Motor neuron (in vitro differentiated cells): ENCODE measurements at regions not wholly inside any gene's neighbourhood (a gene's known extent, or its start where the extent isn't known, plus 50 kb on each side); places are given as distances from the start of the nearest gene placed in this dataset.
"Not testable (repeated sequence)": the region's sequence is repeated elsewhere in the genome, so short reads cannot be mapped to it uniquely, and the experiment has no call there.

ENCODE experiments used
- ATAC-seq, 8 experiments: fragments of 200-7000 bp; cut with Tn5 transposase; replicated peaks in 6 of 8; 2 replicates each; pipeline ENCODE4 v1.8.0; 2021; ENCODE audit warnings: mild to moderate bottlenecking in 8 of 8, moderate library complexity in 8 of 8
- H3K27ac ChIP-seq, 2 donors: fragments of 250-450 bp; sonication (Bioruptor Pico); 2 replicates each; pipeline ENCODE4 v1.9.0; 2021; ENCODE audit warnings: antibody characterized with exemption in 2 of 2, mild to moderate bottlenecking in 2 of 2, moderate library complexity in 1 of 2
- H3K4me1 ChIP-seq, 2 donors: fragments of 250-450 bp; sonication (Bioruptor Pico); replicated peaks in 1 of 2; 2 replicates each; pipeline ENCODE4 v1.6.1; 2021; ENCODE audit warnings: antibody characterized with exemption in 2 of 2, mild to moderate bottlenecking in 2 of 2, moderate library complexity in 1 of 2
- H3K4me3 ChIP-seq, 5 donors: fragments of 250-450 bp; sonication (Bioruptor Pico); 2 replicates each; pipeline ENCODE4 v1.9.0; 2021; ENCODE audit warnings: antibody characterized with exemption in 5 of 5, mild to moderate bottlenecking in 5 of 5, moderate library complexity in 4 of 5
- WGBS, 10 experiments: fragments of 450-650 bp; shearing (Covaris generic); methylation state at CpG; one replicate each; pipeline ENCODE4 v1.0.0; 2022; 5-methylcytosine and 5-hydroxymethylcytosine counted together
- in situ Hi-C, 9 experiments: fragments of 400-800 bp; cut with MboI; loops; one replicate each; pipeline ENCODE4 v1.15.0; 2021; ENCODE audit warnings: low sequenced_read_pairs in 9 of 9, low pct_unique_long_range_greater_than_20kb in 2 of 9; ENCODE audit not compliant: unreplicated experiment in 9 of 9

DNA sequence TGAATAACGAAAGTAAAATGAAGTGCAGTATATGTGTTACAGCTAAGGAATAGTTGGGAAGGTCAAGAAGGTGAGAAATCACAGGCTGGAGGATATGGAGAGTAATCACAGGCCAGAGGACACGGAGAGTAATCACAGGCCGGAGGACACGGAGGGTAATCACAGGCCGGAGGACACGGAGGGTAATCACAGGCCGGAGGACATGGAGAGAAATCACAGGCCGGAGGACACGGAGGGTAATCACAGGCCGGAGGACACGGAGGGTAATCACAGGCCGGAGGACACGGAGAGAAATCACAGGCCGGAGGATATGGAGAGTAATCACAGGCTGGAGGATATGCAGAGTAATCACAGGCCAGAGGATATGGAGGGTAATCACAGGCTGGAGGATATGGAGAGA is 121.8 kb downstream of the BRMS1L start:
- H3K27ac ChIP-seq, H3K4me1 ChIP-seq, H3K4me3 ChIP-seq, in situ Hi-C loops, ATAC-seq: not testable (repeated sequence)
- WGBS, 10 experiments: 27 to 100% (median 88%) methylated on average over 1 to 9 of the region's 14 CpGs; no CpG with 5 or more reads in 3 of the 10 experiments

DNA sequence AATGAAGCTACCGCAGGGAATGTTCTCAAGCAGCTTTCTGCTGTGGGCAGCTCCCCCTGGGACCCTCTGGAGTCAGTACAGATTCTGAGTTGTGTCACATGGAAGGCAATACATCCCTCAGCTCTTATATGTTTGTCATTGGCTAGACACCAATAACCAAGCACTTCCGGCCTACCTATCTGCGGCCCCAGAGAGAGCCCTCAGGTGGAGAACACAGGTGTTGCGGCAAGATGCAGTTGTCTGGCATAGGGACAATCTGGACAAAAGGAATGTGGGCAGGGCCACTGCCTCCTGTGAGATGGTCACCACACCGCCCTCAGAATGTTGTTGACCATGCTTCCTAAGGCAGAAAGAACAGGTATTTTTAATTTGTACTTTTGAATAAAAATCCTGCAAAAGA is 118.7 kb downstream of the BRMS1L start:
- in situ Hi-C loops: no loop called here
- H3K4me3 ChIP-seq: no peak overlapping the region
- H3K4me1 ChIP-seq: peaks cover 0 to 6% of the 10 kb centered on the region in 2 donors
- WGBS, 10 experiments: 0 to 100% (median 79%) methylated on average over 1 to 4 of the region's 5 CpGs; no CpG with 5 or more reads in 2 of the 10 experiments
- no peak overlapping the region for H3K27ac ChIP-seq
- peak in 1 of 8 experiments; percentile 32 for ATAC-seq

DNA sequence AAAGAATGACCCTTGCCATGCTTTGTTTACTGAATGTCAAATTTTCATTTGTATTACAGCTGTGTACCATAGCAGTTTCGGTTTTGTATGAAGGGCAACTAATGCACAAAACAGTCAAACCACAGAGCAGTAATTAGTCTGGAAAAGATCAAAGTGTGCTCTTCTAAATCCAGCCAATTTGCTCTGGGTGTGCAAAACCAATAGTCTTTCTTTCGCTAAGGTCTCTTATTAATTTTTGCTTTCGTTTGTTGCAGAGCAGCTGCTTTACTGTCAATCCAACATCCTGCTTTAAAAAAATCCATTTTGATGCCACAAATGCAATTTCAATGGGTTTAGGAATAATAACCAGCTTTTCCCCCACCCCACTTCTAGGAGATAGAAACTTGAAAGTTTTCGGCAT is 114.2 kb downstream of the BRMS1L start:
- WGBS, 10 experiments: 6 to 80% (median 46%) methylated on average over 1 to 4 of the region's 4 CpGs
- H3K27ac ChIP-seq: no peak overlapping the region
- no peak overlapping the region for H3K4me3 ChIP-seq
- peaks cover 6 to 11% of the 10 kb centered on the region in 2 donors for H3K4me1 ChIP-seq
- in situ Hi-C loops: no loop called here
- no peak for ATAC-seq

DNA sequence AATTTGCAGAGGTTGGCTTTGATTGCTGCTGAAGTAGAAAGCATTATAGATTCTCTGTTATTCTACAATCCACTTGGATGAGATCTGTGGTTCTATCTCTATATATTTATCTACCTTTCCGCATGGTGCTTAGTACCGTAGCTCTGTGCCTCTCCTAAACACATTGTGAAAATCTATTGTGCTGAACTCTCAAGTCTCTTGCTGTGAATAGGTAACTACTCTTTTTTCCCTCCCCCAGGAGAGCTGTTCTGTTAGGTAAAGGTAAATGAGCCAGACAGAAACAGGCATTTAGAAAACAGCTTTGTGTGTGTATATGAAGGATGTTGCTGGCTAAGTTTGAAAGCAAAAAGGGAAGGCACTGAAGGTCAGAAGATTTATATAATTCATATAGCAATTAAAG is 112.6 kb downstream of the BRMS1L start:
- Histone ChIP-seq H3K27ac (no peak overlapping the region), H3K4me3 (no peak overlapping the region), H3K4me1 (peaks cover 6 to 11% of the 10 kb centered on the region in 2 donors)
- ATAC-seq: peak in 1 of 8 experiments; percentile 30
- in situ Hi-C loops: no loop called here
- 33 to 85% (median 77%) methylated on average over 1 to 2 of the region's 2 CpGs; no CpG with 5 or more reads in 2 of the 10 experiments for WGBS, 10 experiments

DNA sequence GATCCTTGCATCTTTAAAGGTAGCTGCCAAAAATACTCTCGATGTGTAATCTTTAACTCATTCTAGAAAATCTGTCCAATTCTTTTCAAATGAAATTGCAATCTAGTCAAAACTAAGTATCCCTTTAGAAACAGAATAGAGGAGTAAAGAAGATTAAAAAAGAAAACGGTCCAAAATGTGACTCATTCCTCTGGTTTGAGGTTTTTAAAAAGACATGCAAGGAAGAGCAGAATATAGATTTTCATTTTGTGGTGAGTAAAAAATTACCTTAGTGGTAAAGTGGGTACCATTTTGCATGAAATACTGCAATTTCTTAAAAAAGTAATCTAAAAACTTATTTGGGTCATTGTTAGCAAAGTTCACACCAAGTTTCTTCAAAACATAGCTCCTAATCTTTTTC is 108.4 kb downstream of the BRMS1L start:
- WGBS, 10 experiments: 0 to 81% (median 50%) methylated on average over 2 of the region's 2 CpGs
- in situ Hi-C loops: no loop called here
- ATAC-seq: no peak
- H3K27ac ChIP-seq: no peak overlapping the region
- no peak overlapping the region for H3K4me3 ChIP-seq
- H3K4me1 ChIP-seq: peaks cover 0 to 11% of the 10 kb centered on the region in 2 donors

DNA sequence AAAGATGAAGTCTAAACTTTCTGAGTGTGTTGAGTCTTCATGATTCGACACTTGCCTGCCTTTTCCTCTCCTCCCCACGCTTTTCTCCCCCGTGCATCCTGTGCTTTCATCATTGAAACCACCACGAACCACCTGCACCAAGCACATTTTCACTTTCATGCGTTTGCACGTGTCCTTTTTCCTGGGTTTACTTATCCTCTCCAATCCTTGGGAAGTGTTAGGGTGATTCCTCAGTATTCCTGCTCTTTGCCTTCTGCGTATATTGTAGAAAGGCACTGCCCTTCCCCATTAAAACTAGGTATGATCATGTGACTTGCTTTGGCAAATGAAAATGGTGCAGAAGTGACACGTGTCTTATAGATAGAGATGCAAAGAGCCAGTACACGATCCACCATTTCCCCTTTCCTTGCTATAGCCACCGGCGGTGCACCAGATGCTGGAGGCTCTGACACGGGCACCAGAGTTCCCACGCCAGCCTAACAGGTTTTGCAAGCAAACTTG is 106.6 kb downstream of the BRMS1L start:
- in situ Hi-C loops: no loop called here
- 17 to 93% (median 60%) methylated on average over 1 to 13 of the region's 13 CpGs; no CpG with 5 or more reads in 1 of the 10 experiments for WGBS, 10 experiments
- no peaks in the 10 kb centered on the region for H3K4me1 ChIP-seq
- no peak for ATAC-seq
- H3K27ac ChIP-seq: no peak overlapping the region
- no peak overlapping the region for H3K4me3 ChIP-seq

DNA sequence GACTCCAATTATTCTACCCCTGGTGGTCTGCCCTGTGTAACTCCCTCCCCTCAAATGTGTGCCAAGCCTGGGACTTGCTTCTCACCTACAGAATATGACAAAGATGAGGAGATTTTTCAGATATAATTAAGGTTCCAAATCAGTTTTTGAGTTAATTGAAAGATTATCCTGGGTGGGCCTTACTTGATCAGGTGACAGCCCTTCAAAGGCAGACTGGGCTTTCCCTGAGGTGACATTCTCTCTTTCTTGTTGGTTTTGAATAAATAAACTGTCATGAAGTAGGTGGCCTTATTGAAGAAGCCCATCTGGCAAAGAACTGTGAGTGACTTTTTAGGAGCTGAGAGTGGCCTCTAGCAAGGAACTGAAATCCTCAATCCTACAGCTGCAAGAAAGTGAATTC is 106.0 kb downstream of the BRMS1L start:
- in situ Hi-C loops: no loop called here
- no peak overlapping the region for H3K27ac ChIP-seq
- ATAC-seq: no peak

DNA sequence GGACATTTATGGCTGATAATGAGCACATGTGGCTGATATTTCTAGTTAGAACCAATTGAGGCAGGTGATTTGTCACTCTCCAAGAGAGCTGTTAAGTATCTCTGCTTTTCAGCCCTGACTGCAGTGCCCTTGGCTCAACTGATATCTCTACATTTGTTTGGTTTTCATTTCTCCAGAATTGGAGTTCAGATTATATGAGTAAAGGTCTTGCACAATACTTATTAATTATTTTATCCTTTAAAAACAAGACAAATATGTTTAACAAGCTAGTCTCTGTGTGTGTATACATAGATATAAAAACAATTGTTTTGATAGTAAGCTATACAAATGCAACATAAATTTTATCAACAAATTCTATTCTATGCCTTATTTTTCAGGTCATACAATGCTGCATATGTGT is 105.2 kb downstream of the BRMS1L start:
- H3K4me1 ChIP-seq: no peaks in the 10 kb centered on the region
- no peak for ATAC-seq
- in situ Hi-C loops: no loop called here
- no peak overlapping the region for H3K27ac ChIP-seq
- H3K4me3 ChIP-seq: no peak overlapping the region

More for the DNA sequence above, 106.0 kb downstream of the BRMS1L start:
- Histone ChIP-seq H3K4me3 (no peak overlapping the region), H3K4me1 (no peaks in the 10 kb centered on the region)

DNA sequence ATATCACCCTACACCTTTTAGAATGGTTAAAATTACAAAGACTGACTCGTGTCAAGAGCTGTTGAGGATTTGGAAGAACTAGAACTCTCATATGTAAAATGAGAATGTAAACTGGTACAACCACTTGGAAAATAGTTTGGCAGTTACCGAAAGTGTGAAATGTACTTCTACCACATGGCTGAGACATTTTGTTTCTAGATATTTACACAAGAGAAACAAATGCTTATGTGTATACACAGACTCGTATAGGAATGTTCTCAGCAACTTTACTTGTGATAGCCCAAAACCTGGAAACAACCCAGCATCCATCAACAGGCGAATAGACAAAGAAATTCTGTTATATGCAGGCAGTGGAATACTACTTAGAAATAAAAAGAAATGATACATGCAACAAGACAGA is 103.0 kb downstream of the BRMS1L start:
- in situ Hi-C loops: no loop called here
- WGBS, 10 experiments: 32 to 100% (median 80%) methylated on average over 1 to 4 of the region's 4 CpGs
- Histone ChIP-seq H3K27ac (no peak overlapping the region), H3K4me3 (no peak overlapping the region), H3K4me1 (no peaks in the 10 kb centered on the region)
- no peak for ATAC-seq

DNA sequence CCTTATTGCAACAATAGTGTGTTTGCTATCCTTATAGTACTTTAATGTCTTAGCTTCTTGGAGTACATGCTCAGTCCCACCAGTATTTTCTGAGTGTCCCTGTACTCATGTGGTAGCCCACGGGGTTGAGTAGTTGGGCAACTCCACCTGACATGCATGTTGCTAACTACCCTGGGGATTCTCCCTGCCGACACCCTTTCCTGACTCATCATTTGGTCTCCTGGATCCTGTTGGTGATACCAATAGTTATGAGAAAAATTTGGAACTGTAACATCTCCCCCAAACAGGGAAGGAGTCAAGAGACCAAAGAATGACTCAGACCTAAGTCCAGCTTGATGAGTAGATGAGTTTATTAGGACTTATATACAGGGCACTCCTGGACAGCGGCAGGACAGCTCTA is 101.6 kb downstream of the BRMS1L start:
- H3K27ac ChIP-seq: no peak overlapping the region
- WGBS, 10 experiments: 25 to 100% (median 83%) methylated on average over 1 to 3 of the region's 3 CpGs; no CpG with 5 or more reads in 2 of the 10 experiments
- in situ Hi-C loops: no loop called here
- H3K4me1 ChIP-seq: no peaks in the 10 kb centered on the region
- ATAC-seq: peak in 2 of 8 experiments; percentile 23 to 32
- H3K4me3 ChIP-seq: no peak overlapping the region

DNA sequence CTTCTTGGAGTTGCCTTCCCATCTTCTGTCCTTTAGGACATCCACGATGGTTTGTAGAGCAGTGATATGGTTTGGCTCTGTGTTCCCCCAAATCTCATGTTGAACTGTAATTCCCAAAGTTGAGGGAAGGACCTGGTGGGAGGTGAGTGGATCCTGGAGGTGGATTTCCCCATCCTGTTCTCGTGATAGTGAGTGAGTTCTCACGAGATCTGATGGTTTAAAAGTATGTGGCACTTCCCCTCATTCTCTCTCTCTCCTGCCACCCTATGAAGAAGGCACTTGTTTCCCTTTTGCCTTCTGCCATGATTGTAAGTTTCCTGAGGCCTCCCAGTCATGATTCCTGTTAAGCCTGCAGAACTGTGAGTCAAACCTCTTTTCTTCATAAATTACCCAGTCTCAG is 99.2 kb downstream of the BRMS1L start:
- 4 to 88% (median 80%) methylated on average over 1 to 3 of the region's 3 CpGs; no CpG with 5 or more reads in 3 of the 10 experiments for WGBS, 10 experiments
- no peak for ATAC-seq
- Histone ChIP-seq H3K4me1 (no peaks in the 10 kb centered on the region), H3K27ac (no peak overlapping the region), H3K4me3 (no peak overlapping the region)
- in situ Hi-C loops: no loop called here

DNA sequence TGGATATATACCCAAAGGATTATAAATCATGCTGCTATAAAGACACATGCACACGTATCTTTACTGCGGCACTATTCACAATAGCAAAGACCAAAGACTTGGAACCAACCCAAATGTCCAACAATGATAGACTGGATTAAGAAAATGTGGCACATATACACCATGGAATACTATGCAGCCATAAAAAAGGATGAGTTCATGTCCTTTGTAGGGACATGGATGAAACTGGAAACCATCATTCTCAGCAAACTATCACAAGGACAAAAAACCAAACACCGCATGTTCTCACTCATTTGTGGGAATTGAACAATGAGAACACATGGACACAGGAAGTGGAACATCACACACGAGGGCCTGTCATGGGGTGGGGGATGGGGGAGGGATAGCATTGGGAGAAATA is 96.5 kb downstream of the BRMS1L start:
- ATAC-seq, in situ Hi-C loops: not testable (repeated sequence)
- WGBS, 10 experiments: 80 to 92% (median 90%) methylated on average over 1 to 3 of the region's 4 CpGs; no CpG with 5 or more reads in 7 of the 10 experiments

DNA sequence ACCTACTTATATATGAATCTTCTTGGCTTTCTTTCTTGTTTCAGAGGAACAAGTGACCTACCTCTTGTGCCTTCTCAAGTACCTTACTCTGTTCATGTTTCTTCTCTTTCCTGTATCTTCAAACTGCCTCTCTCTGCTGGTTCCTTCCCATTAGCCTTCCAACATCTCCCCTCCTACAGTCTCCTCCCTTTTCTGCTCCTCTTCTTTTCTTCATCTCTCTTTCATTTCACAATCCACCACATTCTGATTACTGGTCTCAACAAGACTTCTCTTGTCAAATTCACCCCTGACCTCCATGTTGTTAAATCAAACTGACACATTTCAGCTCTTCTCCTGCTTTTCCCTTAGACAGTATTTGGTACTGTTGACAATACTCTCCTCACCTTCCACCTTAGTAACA is 95.6 kb downstream of the BRMS1L start:
- Histone ChIP-seq H3K27ac (no peak overlapping the region), H3K4me3 (no peak overlapping the region), H3K4me1 (no peaks in the 10 kb centered on the region)
- no peak for ATAC-seq
- in situ Hi-C loops: no loop called here

More for the DNA sequence above, 96.5 kb downstream of the BRMS1L start:
- not testable (repeated sequence) for H3K27ac ChIP-seq, H3K4me3 ChIP-seq, H3K4me1 ChIP-seq
